Type B pancreatic cell (in vitro differentiated cells): ENCODE measurements at regions not wholly inside any gene's neighbourhood (a gene's known extent, or its start where the extent isn't known, plus 50 kb on each side); places are given as distances from the start of the nearest gene placed in this dataset.
"Not testable (repeated sequence)": the region's sequence is repeated elsewhere in the genome, so short reads cannot be mapped to it uniquely, and the experiment has no call there.

Experiments
- DNase-seq: peaks from one replicate; pipeline ENCODE4 v3.0.0; 2021; ENCODE audit warnings: mixed read lengths; ENCODE audit not compliant: unreplicated experiment; ENCODE audit errors: extremely low spot score
- H3K27ac Mint-ChIP-seq: 2 replicates; pipeline ENCODE4 v1.8.0; 2021; ENCODE audit warnings: mild to moderate bottlenecking, mixed read lengths
- H3K27me3 Mint-ChIP-seq: 2 replicates; pipeline ENCODE4 v1.8.0; 2021; ENCODE audit warnings: mixed read lengths
- H3K36me3 Mint-ChIP-seq: 2 replicates; pipeline ENCODE4 v1.8.0; 2021; ENCODE audit warnings: mixed read lengths
- H3K4me1 Mint-ChIP-seq: one replicate; pipeline ENCODE4 v1.8.0; 2021; ENCODE audit warnings: mixed read lengths; ENCODE audit not compliant: unreplicated experiment
- H3K4me3 Mint-ChIP-seq: 2 replicates; pipeline ENCODE4 v1.8.0; 2021; ENCODE audit warnings: mild to moderate bottlenecking, mixed read lengths
- H3K9me3 Mint-ChIP-seq: 2 replicates; pipeline ENCODE4 v1.8.0; 2021; ENCODE audit warnings: mixed read lengths
- TF ChIP-seq, protein P1 (sequence below): fragments of 200-600 bp; sonication (generic); conservative IDR thresholded peaks from 2 replicates; pipeline ENCODE4 v1.5.0; 2021; ENCODE audit warnings: antibody characterized with exemption, mild to moderate bottlenecking

DNA sequence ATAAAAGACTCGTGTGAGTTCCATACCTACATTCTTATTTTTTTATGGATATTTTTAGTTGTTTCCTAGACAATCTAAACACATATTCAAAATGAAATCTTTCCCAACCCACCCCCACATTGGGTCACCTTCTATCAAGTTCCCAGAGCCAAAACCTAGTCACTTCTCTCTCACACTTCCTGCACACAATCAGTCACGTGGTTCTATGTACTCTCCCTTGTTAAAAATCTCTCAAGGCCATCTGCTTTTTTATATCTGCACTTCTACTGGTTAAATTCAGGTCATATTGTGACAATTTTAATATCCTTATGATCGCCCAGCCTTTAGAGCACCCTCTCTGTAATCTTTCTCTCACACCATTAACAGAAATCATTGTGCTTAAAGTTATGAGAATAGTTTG, 175.0 kb upstream of the SYT10 start:
- Mint-ChIP-seq H3K4me1 (no peaks in the 10 kb centered on the region), H3K27ac (no peak overlapping the region), H3K36me3 (no peaks in the 10 kb centered on the region), H3K4me3 (no peak overlapping the region), H3K9me3 (no peaks in the 10 kb centered on the region), H3K27me3 (no peaks in the 10 kb centered on the region)
- TF ChIP-seq, protein P1, sequence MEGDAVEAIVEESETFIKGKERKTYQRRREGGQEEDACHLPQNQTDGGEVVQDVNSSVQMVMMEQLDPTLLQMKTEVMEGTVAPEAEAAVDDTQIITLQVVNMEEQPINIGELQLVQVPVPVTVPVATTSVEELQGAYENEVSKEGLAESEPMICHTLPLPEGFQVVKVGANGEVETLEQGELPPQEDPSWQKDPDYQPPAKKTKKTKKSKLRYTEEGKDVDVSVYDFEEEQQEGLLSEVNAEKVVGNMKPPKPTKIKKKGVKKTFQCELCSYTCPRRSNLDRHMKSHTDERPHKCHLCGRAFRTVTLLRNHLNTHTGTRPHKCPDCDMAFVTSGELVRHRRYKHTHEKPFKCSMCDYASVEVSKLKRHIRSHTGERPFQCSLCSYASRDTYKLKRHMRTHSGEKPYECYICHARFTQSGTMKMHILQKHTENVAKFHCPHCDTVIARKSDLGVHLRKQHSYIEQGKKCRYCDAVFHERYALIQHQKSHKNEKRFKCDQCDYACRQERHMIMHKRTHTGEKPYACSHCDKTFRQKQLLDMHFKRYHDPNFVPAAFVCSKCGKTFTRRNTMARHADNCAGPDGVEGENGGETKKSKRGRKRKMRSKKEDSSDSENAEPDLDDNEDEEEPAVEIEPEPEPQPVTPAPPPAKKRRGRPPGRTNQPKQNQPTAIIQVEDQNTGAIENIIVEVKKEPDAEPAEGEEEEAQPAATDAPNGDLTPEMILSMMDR = no peak
- no peak for DNase-seq

DNA sequence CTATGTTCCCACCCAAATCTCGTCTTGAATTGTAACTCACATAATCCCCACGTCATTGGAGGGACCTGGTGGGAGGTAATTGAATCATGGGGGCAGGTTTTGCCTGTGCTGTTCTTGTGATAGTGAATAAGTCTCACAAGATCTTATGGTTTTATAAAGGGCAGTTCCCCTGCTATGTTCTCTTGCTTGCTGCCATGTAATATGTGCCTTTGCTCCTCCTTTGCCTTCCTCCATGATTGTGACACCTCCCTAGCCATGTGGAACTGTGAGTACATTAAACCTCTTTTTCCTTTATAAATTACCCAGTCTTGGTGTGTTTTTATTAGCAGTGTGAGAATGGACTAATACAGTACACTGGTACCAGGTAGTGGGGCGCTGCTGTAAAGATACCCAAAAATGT, 177.6 kb upstream of the SYT10 start:
- Mint-ChIP-seq H3K4me3 (no peak overlapping the region), H3K4me1 (no peaks in the 10 kb centered on the region), H3K27me3 (no peaks in the 10 kb centered on the region), H3K9me3 (no peaks in the 10 kb centered on the region), H3K36me3 (no peaks in the 10 kb centered on the region), H3K27ac (no peak overlapping the region)
- TF ChIP-seq, protein P1 = no peak
- DNase-seq = no peak

DNA sequence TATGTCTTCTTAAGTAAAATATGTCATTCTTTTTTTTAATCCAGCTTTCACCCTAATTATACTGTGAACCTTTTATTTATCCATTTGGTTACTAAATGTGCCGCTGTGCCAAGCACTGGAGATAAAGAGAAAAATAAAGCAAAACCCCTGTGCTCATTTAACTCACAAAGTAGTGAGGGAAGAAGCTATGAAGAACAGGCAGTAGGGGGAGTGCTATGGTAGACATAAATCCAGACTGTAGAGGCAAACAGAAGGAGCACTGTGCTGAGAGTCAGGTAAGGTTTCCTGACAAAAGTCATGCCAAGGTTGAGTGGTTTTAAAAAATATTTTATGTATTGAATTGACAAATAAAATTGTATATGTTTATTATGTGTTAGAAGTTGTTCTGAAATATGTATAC, 188.5 kb upstream of the SYT10 start:
- no peaks in the 10 kb centered on the region for H3K4me1 Mint-ChIP-seq

DNA sequence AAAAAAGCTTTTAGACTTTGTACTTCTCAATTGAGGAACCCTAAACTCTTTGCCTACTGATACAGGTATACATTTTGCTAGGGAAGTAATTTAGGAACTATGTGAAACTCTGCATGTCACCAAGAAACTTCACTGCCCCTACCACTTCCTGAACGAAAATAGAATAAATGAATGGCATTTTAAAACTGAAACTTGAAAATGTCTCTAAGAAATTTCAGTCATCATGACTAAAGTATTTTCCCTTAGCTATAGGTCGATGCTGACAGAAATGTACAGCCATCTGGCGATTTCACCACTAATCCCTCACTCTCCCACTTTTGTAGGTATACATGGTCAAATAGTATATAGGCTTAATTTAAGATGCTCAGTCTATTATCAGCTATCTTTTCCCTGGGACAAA, 194.9 kb upstream of the SYT10 start:
- no peak for DNase-seq
- H3K9me3 Mint-ChIP-seq = no peaks in the 10 kb centered on the region
- H3K27ac Mint-ChIP-seq = no peak overlapping the region
- H3K4me1 Mint-ChIP-seq = no peaks in the 10 kb centered on the region
- H3K36me3 Mint-ChIP-seq = no peaks in the 10 kb centered on the region
- H3K27me3 Mint-ChIP-seq = peaks cover 8% of the 10 kb centered on the region
- TF ChIP-seq, protein P1 = no peak
- no peak overlapping the region for H3K4me3 Mint-ChIP-seq

More for the DNA sequence above, 188.5 kb upstream of the SYT10 start:
- no peaks in the 10 kb centered on the region for H3K36me3 Mint-ChIP-seq
- H3K27me3 Mint-ChIP-seq = no peaks in the 10 kb centered on the region
- DNase-seq = no peak
- no peak overlapping the region for H3K4me3 Mint-ChIP-seq
- TF ChIP-seq, protein P1 = no peak
- H3K27ac Mint-ChIP-seq = no peak overlapping the region
- no peaks in the 10 kb centered on the region for H3K9me3 Mint-ChIP-seq

DNA sequence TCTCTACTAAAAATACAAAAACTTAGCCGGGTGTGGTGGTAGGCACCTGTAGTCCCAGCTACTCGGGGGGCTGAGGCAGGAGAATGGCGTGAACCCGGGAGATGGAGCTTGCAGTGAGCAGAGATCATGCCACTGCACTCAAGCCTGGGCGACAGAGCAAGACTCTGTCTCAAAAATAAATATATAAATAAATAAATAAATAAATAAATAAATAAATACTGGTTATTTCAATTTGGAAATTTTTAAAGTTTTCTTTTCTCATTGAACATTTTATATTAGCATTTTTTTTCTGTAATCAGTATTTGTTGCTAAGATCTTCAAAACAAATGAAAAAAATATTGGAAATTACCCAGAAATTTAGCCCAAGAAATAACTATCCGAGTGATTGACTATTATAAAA, 197.3 kb upstream of the SYT10 start:
- H3K27me3 Mint-ChIP-seq, H3K27ac Mint-ChIP-seq, H3K4me3 Mint-ChIP-seq, H3K4me1 Mint-ChIP-seq, DNase-seq, H3K9me3 Mint-ChIP-seq, H3K36me3 Mint-ChIP-seq: not testable (repeated sequence)

DNA sequence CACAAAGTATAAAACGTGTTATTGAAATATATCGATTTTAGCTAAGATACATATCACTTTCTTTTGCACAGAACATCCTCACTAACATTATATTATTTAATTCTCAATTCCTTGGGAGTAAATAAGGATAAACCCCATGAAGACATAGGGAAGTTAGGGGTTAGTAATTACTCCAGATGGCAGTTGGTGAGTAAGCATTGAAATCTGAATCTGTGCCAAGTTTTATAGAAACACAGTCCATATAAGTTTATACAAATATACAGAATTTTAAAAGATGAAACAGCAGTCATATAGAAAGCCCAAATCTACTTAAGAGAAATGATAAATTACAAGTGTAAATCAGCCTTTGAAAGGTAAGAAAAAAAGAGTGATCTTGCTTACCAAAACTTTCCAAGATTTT, 200.4 kb upstream of the SYT10 start:
- Mint-ChIP-seq H3K9me3 (no peaks in the 10 kb centered on the region), H3K27me3 (peaks cover under 1% of the 10 kb centered on the region), H3K4me3 (no peak overlapping the region), H3K27ac (no peak overlapping the region), H3K36me3 (no peaks in the 10 kb centered on the region), H3K4me1 (no peaks in the 10 kb centered on the region)
- DNase-seq = no peak
- TF ChIP-seq, protein P1 = no peak
